Stimulated activated CD8-positive, alpha-beta memory T cell treated with anti-CD3 and anti-CD28 coated beads, Interleukin-4, amount 100 ng/mL, for 48 hours (primary cell): ENCODE measurements at regions not wholly inside any gene's neighbourhood (a gene's known extent, or its start where the extent isn't known, plus 50 kb on each side); places are given as distances from the start of the nearest gene placed in this dataset.

Source experiments
- DNase-seq: peaks from one replicate; pipeline ENCODE4 v3.0.0-alpha.2; 2020

- peak; percentile 5 for DNase-seq
Measured at GRCh38 chr5:181473483-181473882, 106.4 kb downstream of the OR4F3 start.
